H1 (cell line): ENCODE measurements at regions not wholly inside any gene's neighbourhood (a gene's known extent, or its start where the extent isn't known, plus 50 kb on each side); places are given as distances from the start of the nearest gene placed in this dataset.

Experiments used
- CTCF ChIA-PET: fragments of 300-600 bp; sonication (Branson Sonifier 250); formaldehyde crosslinking; loops from one replicate; lab custom pipeline; 2021; ENCODE audit not compliant: partially characterized antibody; lab: Charles Lee
- POLR2A ChIA-PET: fragments of 300-600 bp; sonication (Branson Sonifier 250); formaldehyde crosslinking; loops from one replicate; lab custom pipeline; 2021; ENCODE audit warnings: inconsistent platforms; ENCODE audit not compliant: partially characterized antibody; lab: Charles Lee
- DNase-seq, 2 experiments: peaks; one replicate each; pipeline versions ENCODE4 v3.0.0 to v3.0.0-alpha.2; 2010 to 2022; ENCODE audit warnings: low spot score in 2 of 2, low read depth in 1 of 2, mixed read lengths in 1 of 2
- FAIRE-seq: peaks from 2 replicates; lab custom pipeline; 2011; peaks lifted over from hg19 to GRCh38; lab: Jason Lieb, UNC
- H2AFZ ChIP-seq: 2 replicates; pipeline ENCODE4 v1.8.1; 2012; ENCODE audit warnings: low read length, inconsistent platforms
- H2AK5ac ChIP-seq: 2 replicates; pipeline ENCODE4 v1.6.1; 2013; ENCODE audit warnings: low read depth, low read length
- H2BK120ac ChIP-seq: replicated peaks from 2 replicates; pipeline ENCODE3; 2013; ENCODE audit warnings: low read depth, low read length, inconsistent platforms
- H2BK12ac ChIP-seq: 2 replicates; pipeline ENCODE4 v1.6.1; 2013; ENCODE audit warnings: low read depth, low read length
- H2BK15ac ChIP-seq: 2 replicates; pipeline ENCODE4 v1.6.1; 2013; ENCODE audit warnings: low read length
- H2BK20ac ChIP-seq: 2 replicates; pipeline ENCODE4 v1.6.1; 2013; ENCODE audit warnings: low read length
- H2BK5ac ChIP-seq: 2 replicates; pipeline ENCODE4 v1.6.1; 2013; ENCODE audit warnings: low read depth, low read length
- H3K14ac ChIP-seq: 2 replicates; pipeline ENCODE4 v1.6.1; 2013; ENCODE audit warnings: inconsistent platforms; ENCODE audit not compliant: insufficient read length
- H3K18ac ChIP-seq: 2 replicates; pipeline ENCODE4 v1.6.1; 2013; ENCODE audit warnings: low read length; ENCODE audit errors: extremely low read depth
- H3K23ac ChIP-seq: 2 replicates; pipeline ENCODE4 v1.6.1; 2013; ENCODE audit warnings: inconsistent platforms; ENCODE audit not compliant: insufficient read length
- H3K23me2 ChIP-seq: 2 replicates; pipeline ENCODE4 v1.6.1; 2013; ENCODE audit warnings: low read depth, low read length
- H3K27ac ChIP-seq: 2 replicates; pipeline ENCODE4 v1.6.1; 2011; ENCODE audit warnings: low read depth, low read length, inconsistent platforms
- H3K27me3 ChIP-seq, 4 experiments: replicated peaks in 1 of 4; 1 replicate in 1 of 4; 2 replicates in 3 of 4; pipeline versions ENCODE4 v1.6.1 to v1.8.1; 2011 to 2013; ENCODE audit warnings: low read length in 3 of 4, mild to moderate bottlenecking in 3 of 4, inconsistent platforms in 2 of 4, mixed read lengths in 2 of 4, moderate library complexity in 1 of 4; ENCODE audit not compliant: control insufficient read depth in 3 of 4, insufficient read depth in 3 of 4; ENCODE audit errors: extremely low read depth in 1 of 4
- H3K36me3 ChIP-seq, 4 experiments: 2 replicates each; pipeline versions ENCODE4 v1.6.1 to v1.8.1; 2011 to 2013; ENCODE audit warnings: mild to moderate bottlenecking in 4 of 4, low read length in 3 of 4, moderate library complexity in 2 of 4, control low read depth in 1 of 4, inconsistent platforms in 1 of 4; ENCODE audit not compliant: insufficient read depth in 4 of 4, control insufficient read depth in 2 of 4
- H3K4ac ChIP-seq: replicated peaks from 2 replicates; pipeline ENCODE3; 2013; ENCODE audit warnings: low read length, low read depth, mixed read lengths, inconsistent platforms; ENCODE audit not compliant: insufficient read length
- H3K4me1 ChIP-seq, 4 experiments: replicated peaks in 1 of 4; 1 replicate in 1 of 4; 2 replicates in 3 of 4; pipeline versions ENCODE4 v1.6.1 to v1.8.1; 2011 to 2013; ENCODE audit warnings: low read length in 3 of 4, inconsistent platforms in 2 of 4, mixed read lengths in 1 of 4; ENCODE audit not compliant: insufficient read depth in 4 of 4, control insufficient read depth in 3 of 4
- H3K4me2 ChIP-seq, 2 experiments: 2 replicates each; pipeline versions ENCODE4 v1.6.1 to v1.8.1; 2011 to 2013; ENCODE audit warnings: low read depth in 2 of 2, low read length in 2 of 2, control low read depth in 1 of 2, inconsistent platforms in 1 of 2, mild to moderate bottlenecking in 1 of 2; ENCODE audit not compliant: insufficient read depth in 1 of 2
- H3K4me3 ChIP-seq, 4 experiments: fragments of 200-600, 300-600 bp in 1 of 4; sonication (generic), shearing (Covaris generic), sonication (Bioruptor Twin) in 1 of 4; 2 replicates each; pipeline versions ENCODE4 v1.5.1 to v1.8.1; 2011 to 2016; ENCODE audit warnings: low read length in 4 of 4, low read depth in 3 of 4, control low read depth in 2 of 4, inconsistent platforms in 2 of 4, mild to moderate bottlenecking in 2 of 4, mixed read lengths in 1 of 4, moderate library complexity in 1 of 4; ENCODE audit not compliant: insufficient read depth in 2 of 4; ENCODE audit errors: extremely low read depth in 1 of 4
- H3K56ac ChIP-seq: replicated peaks from 2 replicates; pipeline ENCODE3; 2013; ENCODE audit warnings: low read depth, mild to moderate bottlenecking, mixed read lengths, low read length, inconsistent platforms; ENCODE audit not compliant: insufficient read length
- H3K79me1 ChIP-seq: 2 replicates; pipeline ENCODE4 v1.6.1; 2013; ENCODE audit warnings: low read depth, low read length, control low read depth
- H3K79me2 ChIP-seq, 2 experiments: 2 replicates each; pipeline versions ENCODE4 v1.6.1 to v1.8.1; 2012 to 2013; ENCODE audit warnings: low read length in 2 of 2, mild to moderate bottlenecking in 2 of 2, inconsistent platforms in 1 of 2; ENCODE audit not compliant: insufficient read depth in 2 of 2, control insufficient read depth in 1 of 2
- H3K9ac ChIP-seq, 4 experiments: replicated peaks in 1 of 4; 1 replicate in 1 of 4; 2 replicates in 3 of 4; pipeline versions ENCODE4 v1.6.1 to v1.8.1; 2011 to 2013; ENCODE audit warnings: low read depth in 3 of 4, low read length in 3 of 4, control low read depth in 2 of 4, mild to moderate bottlenecking in 2 of 4, moderate library complexity in 2 of 4, inconsistent platforms in 1 of 4; ENCODE audit errors: extremely low read depth in 1 of 4
- H3K9me3 ChIP-seq, 2 experiments: 2 replicates each; pipeline versions ENCODE4 v1.6.1 to v1.8.1; 2012 to 2013; ENCODE audit warnings: mild to moderate bottlenecking in 2 of 2, moderate library complexity in 2 of 2, control low read depth in 1 of 2, inconsistent platforms in 1 of 2, low read depth in 1 of 2, low read length in 1 of 2, mixed read lengths in 1 of 2; ENCODE audit not compliant: insufficient read depth in 2 of 2
- H4K20me1 ChIP-seq, 2 experiments: replicated peaks in 1 of 2; 2 replicates each; pipeline versions ENCODE3 to v1.8.1; 2011 to 2013; ENCODE audit warnings: inconsistent platforms in 2 of 2, low read length in 2 of 2, mild to moderate bottlenecking in 1 of 2; ENCODE audit not compliant: insufficient read depth in 2 of 2, control insufficient read depth in 1 of 2
- H4K5ac ChIP-seq: 2 replicates; pipeline ENCODE4 v1.6.1; 2013; ENCODE audit warnings: low read length, low read depth, mixed read lengths, inconsistent platforms; ENCODE audit not compliant: insufficient read length
- H4K8ac ChIP-seq: 2 replicates; pipeline ENCODE4 v1.8.0; 2013; ENCODE audit warnings: mild to moderate bottlenecking, moderate library complexity, low read length, inconsistent platforms; ENCODE audit not compliant: insufficient read depth; ENCODE audit errors: extremely low read depth
- H4K91ac ChIP-seq: replicated peaks from 2 replicates; pipeline ENCODE3; 2013; ENCODE audit warnings: low read length, mixed read lengths, inconsistent platforms; ENCODE audit not compliant: insufficient read length
- GABPA ChIP-seq: IDR thresholded peaks from 2 replicates; pipeline ENCODE4 v1.6.1; 2011; ENCODE audit warnings: mild to moderate bottlenecking, low read length, moderate library complexity, borderline replicate concordance; ENCODE audit not compliant: insufficient read depth
- GTF2F1 ChIP-seq: IDR thresholded peaks from 2 replicates; pipeline ENCODE4 v1.6.1; 2012; ENCODE audit warnings: low read depth, low read length, improper control_type of control experiment, borderline replicate concordance
- SIX5 ChIP-seq: IDR thresholded peaks from 2 replicates; pipeline ENCODE4 v1.6.1; 2011; ENCODE audit warnings: mild to moderate bottlenecking, low read depth, low read length
- SP2 ChIP-seq: IDR thresholded peaks from 2 replicates; pipeline ENCODE4 v1.6.1; 2012; ENCODE audit warnings: mild to moderate bottlenecking, low read length, inconsistent platforms
- WGBS, 2 experiments: shearing (Covaris generic) in 1 of 2; methylation state at CpG; one replicate each; pipeline versions ENCODE4 v1.1.6 to v1.1.7; 2013 to 2015; ENCODE audit warnings: low lambda C conversion rate in 2 of 2, mixed read lengths in 2 of 2, inconsistent platforms in 1 of 2, low coverage in 1 of 2, missing lambda C conversion rate in 1 of 2; ENCODE audit not compliant: insufficient replicate concordance in 2 of 2, insufficient coverage in 1 of 2, insufficient read length in 1 of 2; ENCODE audit errors: extremely low coverage in 1 of 2, missing lambda C conversion rate in 1 of 2; 5-methylcytosine and 5-hydroxymethylcytosine counted together
- TF ChIP-seq, protein P1 (sequence below): IDR thresholded peaks from 2 replicates; pipeline ENCODE4 v1.6.1; 2012; ENCODE audit warnings: low read length, inconsistent platforms
- TF ChIP-seq, protein P2 (sequence below): IDR thresholded peaks from 2 replicates; pipeline ENCODE4 v1.6.1; 2011; ENCODE audit warnings: low read depth, mild to moderate bottlenecking, low read length; ENCODE audit not compliant: insufficient read depth

DNA sequence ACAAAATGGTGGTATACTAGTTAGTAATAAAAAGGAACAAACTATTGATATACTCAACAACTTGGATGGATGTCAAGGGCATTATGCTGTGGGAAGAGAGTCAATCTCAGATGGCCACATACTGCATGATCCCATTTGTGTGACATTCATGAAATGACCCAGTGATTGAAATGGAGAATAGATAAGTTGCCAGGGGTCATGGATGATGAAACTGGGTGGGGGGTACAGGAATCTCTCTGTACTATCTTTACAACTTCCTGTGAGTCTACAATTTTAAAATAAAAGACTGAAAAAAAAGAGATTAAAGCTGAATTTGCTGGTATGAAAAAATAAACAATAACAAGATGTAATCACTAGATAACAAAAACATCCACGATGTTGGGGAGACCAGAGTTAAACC lies 70.5 kb upstream of the CDYL2 start:
- FAIRE-seq, result no peak
- H2BK15ac ChIP-seq, result no peak overlapping the region
- no peak overlapping the region for H2BK12ac ChIP-seq
- H3K4ac ChIP-seq, result no peak overlapping the region
- no peaks in the 10 kb centered on the region for H3K79me2 ChIP-seq
- H3K4me2 ChIP-seq, result no peak overlapping the region
- peaks cover 0 to 7% of the 10 kb centered on the region in 2 experiments; a peak in 1 of 4 replicates for H3K9me3 ChIP-seq
- no peaks in the 10 kb centered on the region for H3K36me3 ChIP-seq
- H2BK120ac ChIP-seq, result no peak overlapping the region
- H4K91ac ChIP-seq, result no peak overlapping the region
- H3K27me3 ChIP-seq, result no peaks in the 10 kb centered on the region
- no peak overlapping the region for H3K18ac ChIP-seq
- H3K9ac ChIP-seq, result no peak overlapping the region
- H3K23me2 ChIP-seq, result no peaks in the 10 kb centered on the region
- H4K8ac ChIP-seq, result no peak overlapping the region
- H2AFZ ChIP-seq, result no peak overlapping the region
- no peak overlapping the region for H3K4me3 ChIP-seq
- DNase-seq, result no peak
- TF ChIP-seq GABPA, result no peak
- no peak for TF ChIP-seq SP2
- TF ChIP-seq, protein P1, sequence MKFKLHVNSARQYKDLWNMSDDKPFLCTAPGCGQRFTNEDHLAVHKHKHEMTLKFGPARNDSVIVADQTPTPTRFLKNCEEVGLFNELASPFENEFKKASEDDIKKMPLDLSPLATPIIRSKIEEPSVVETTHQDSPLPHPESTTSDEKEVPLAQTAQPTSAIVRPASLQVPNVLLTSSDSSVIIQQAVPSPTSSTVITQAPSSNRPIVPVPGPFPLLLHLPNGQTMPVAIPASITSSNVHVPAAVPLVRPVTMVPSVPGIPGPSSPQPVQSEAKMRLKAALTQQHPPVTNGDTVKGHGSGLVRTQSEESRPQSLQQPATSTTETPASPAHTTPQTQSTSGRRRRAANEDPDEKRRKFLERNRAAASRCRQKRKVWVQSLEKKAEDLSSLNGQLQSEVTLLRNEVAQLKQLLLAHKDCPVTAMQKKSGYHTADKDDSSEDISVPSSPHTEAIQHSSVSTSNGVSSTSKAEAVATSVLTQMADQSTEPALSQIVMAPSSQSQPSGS, result no peak
- no peak for TF ChIP-seq GTF2F1
- TF ChIP-seq SIX5, result no peak
- TF ChIP-seq, protein P2, sequence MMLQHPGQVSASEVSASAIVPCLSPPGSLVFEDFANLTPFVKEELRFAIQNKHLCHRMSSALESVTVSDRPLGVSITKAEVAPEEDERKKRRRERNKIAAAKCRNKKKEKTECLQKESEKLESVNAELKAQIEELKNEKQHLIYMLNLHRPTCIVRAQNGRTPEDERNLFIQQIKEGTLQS, result no peak
- no peak overlapping the region for H3K27ac ChIP-seq
- CTCF ChIA-PET, result interaction anchor here (0.9 kb wide), 1 partner anchor 73 kb away, joined by 4 read pairs; no protein-coding TSS in a partner anchor
- H3K4me1 ChIP-seq, result no peaks in the 10 kb centered on the region
- H2BK5ac ChIP-seq, result no peak overlapping the region
- POLR2A ChIA-PET, result no interaction called here
- H3K79me1 ChIP-seq, result no peaks in the 10 kb centered on the region
- no peaks in the 10 kb centered on the region for H4K20me1 ChIP-seq
- no peak overlapping the region for H2BK20ac ChIP-seq
- no peak overlapping the region for H4K5ac ChIP-seq
- no peak overlapping the region for H3K56ac ChIP-seq
- H2AK5ac ChIP-seq, result no peak overlapping the region
- no peak overlapping the region for H3K23ac ChIP-seq
- 63% methylated on average over 1 of the region's 1 CpG; no CpG with 5 or more reads in 1 of the 2 experiments for WGBS, 2 experiments
- no peak overlapping the region for H3K14ac ChIP-seq
